MM.1S (cell line): ENCODE measurements at regions not wholly inside any gene's neighbourhood (a gene's known extent, or its start where the extent isn't known, plus 50 kb on each side); places are given as distances from the start of the nearest gene placed in this dataset.

ENCODE experiments used
- DNase-seq: peaks from one replicate; pipeline ENCODE4 v3.0.0-alpha.2; 2015
- H2AFZ ChIP-seq: fragments of 300-600 bp; sonication (generic); 2 replicates; pipeline ENCODE4 v1.6.0; 2016; ENCODE audit warnings: antibody characterized with exemption, low read length
- H3F3A ChIP-seq: fragments of 300-600 bp; sonication (generic); 2 replicates; pipeline ENCODE4 v1.6.1; 2016; ENCODE audit warnings: mild to moderate bottlenecking, antibody characterized with exemption, low read length, moderate library complexity, mixed read lengths; ENCODE audit not compliant: insufficient read depth
- H3K27ac ChIP-seq: fragments of 300-600 bp; sonication (generic); 2 replicates; pipeline ENCODE4 v1.5.1; 2016; ENCODE audit warnings: mild to moderate bottlenecking, low read length
- H3K27me3 ChIP-seq: fragments of 300-600 bp; sonication (generic); replicated peaks from 2 replicates; pipeline ENCODE4 v1.6.0; 2016; ENCODE audit warnings: low read length; ENCODE audit not compliant: insufficient read depth
- H3K36me3 ChIP-seq: fragments of 300-600 bp; sonication (generic); replicated peaks from 2 replicates; pipeline ENCODE4 v1.6.1; 2016; ENCODE audit warnings: mild to moderate bottlenecking, low read length, mixed read lengths; ENCODE audit not compliant: insufficient read depth
- H3K4me1 ChIP-seq: fragments of 300-600 bp; sonication (generic); 2 replicates; pipeline ENCODE4 v1.6.1; 2016; ENCODE audit warnings: low read length, mixed read lengths
- H3K4me2 ChIP-seq: fragments of 300-600 bp; sonication (generic); 2 replicates; pipeline ENCODE4 v1.6.0; 2016; ENCODE audit warnings: low read depth, low read length
- H3K4me3 ChIP-seq: fragments of 300-600 bp; sonication (generic); 2 replicates; pipeline ENCODE4 v1.5.1; 2016; ENCODE audit warnings: low read length, mixed read lengths
- H3K79me2 ChIP-seq: fragments of 300-600 bp; sonication (generic); 2 replicates; pipeline ENCODE4 v1.6.1; 2016; ENCODE audit warnings: mixed run types, low read length, mixed read lengths
- H3K9ac ChIP-seq: fragments of 300-600 bp; sonication (generic); 2 replicates; pipeline ENCODE4 v1.6.1; 2016; ENCODE audit warnings: low read length, mixed read lengths
- H3K9me2 ChIP-seq: fragments of 300-600 bp; sonication (generic); replicated peaks from 2 replicates; pipeline ENCODE4 v1.6.1; 2016; ENCODE audit warnings: mild to moderate bottlenecking, low read length, mixed read lengths; ENCODE audit not compliant: insufficient read depth
- H3K9me3 ChIP-seq: fragments of 300-600 bp; sonication (generic); replicated peaks from 2 replicates; pipeline ENCODE4 v1.6.1; 2016; ENCODE audit warnings: mild to moderate bottlenecking, low read length, mixed read lengths; ENCODE audit not compliant: insufficient read depth
- H4K20me1 ChIP-seq: fragments of 300-600 bp; sonication (generic); 2 replicates; pipeline ENCODE4 v1.6.1; 2016; ENCODE audit warnings: mild to moderate bottlenecking, low read length, moderate library complexity, mixed read lengths; ENCODE audit not compliant: insufficient read depth
- CTCF ChIP-seq: fragments of 300-600 bp; sonication (generic); IDR thresholded peaks from 2 replicates; pipeline ENCODE4 v1.5.1; 2016; ENCODE audit warnings: antibody characterized with exemption, low read length, mixed read lengths
- EZH2 ChIP-seq: fragments of 300-600 bp; sonication (generic); optimal IDR thresholded peaks from 2 replicates; pipeline ENCODE3; 2017; ENCODE audit warnings: low read depth, mild to moderate bottlenecking, antibody characterized with exemption, low read length, mixed read lengths
- EZH2phosphoT487 ChIP-seq: fragments of 300-600 bp; sonication (generic); IDR thresholded peaks from 2 replicates; pipeline ENCODE4 v1.6.1; 2018; ENCODE audit warnings: antibody characterized with exemption, low read length

GRCh38 chr7:98051118-98051744, 55.4 kb upstream of the LMTK2 start:
- no peaks in the 10 kb centered on the region for H3K27me3 ChIP-seq
- no peak overlapping the region for H3K4me3 ChIP-seq
- no peak overlapping the region for H3K27ac ChIP-seq
- H3K4me2 ChIP-seq = no peak overlapping the region
- no peak overlapping the region for H3K9ac ChIP-seq
- no peaks in the 10 kb centered on the region for H3F3A ChIP-seq
- DNase-seq = no peak
- no peaks in the 10 kb centered on the region for H3K79me2 ChIP-seq
- TF ChIP-seq CTCF (no peak), EZH2 (no peak)
- no peaks in the 10 kb centered on the region for H3K9me3 ChIP-seq
- no peaks in the 10 kb centered on the region for H3K9me2 ChIP-seq
- no peaks in the 10 kb centered on the region for H3K4me1 ChIP-seq
- H4K20me1 ChIP-seq = no peaks in the 10 kb centered on the region
- H2AFZ ChIP-seq = no peak overlapping the region
- no peaks in the 10 kb centered on the region for H3K36me3 ChIP-seq

- H3F3A ChIP-seq = no peaks in the 10 kb centered on the region
- no peak overlapping the region for H3K4me2 ChIP-seq
- H3K27me3 ChIP-seq = no peaks in the 10 kb centered on the region
- H3K79me2 ChIP-seq = no peaks in the 10 kb centered on the region
- no peak for DNase-seq
- H3K4me3 ChIP-seq = no peak overlapping the region
- no peak overlapping the region for H2AFZ ChIP-seq
- H3K9me2 ChIP-seq = no peaks in the 10 kb centered on the region
- H3K9ac ChIP-seq = no peak overlapping the region
- no peaks in the 10 kb centered on the region for H3K4me1 ChIP-seq
- no peak for TF ChIP-seq EZH2phosphoT487
- no peak for TF ChIP-seq CTCF
- H3K36me3 ChIP-seq = no peaks in the 10 kb centered on the region
- H4K20me1 ChIP-seq = no peaks in the 10 kb centered on the region
- no peaks in the 10 kb centered on the region for H3K9me3 ChIP-seq
- H3K27ac ChIP-seq = no peak overlapping the region
These were observed 52.1 kb upstream of the LMTK2 start for GRCh38 chr7:98054585-98054984.

- Histone ChIP-seq H3K9me2 (no peaks in the 10 kb centered on the region), H3K79me2 (no peaks in the 10 kb centered on the region), H3K27me3 (no peaks in the 10 kb centered on the region), H3K27ac (no peak overlapping the region), H4K20me1 (no peaks in the 10 kb centered on the region), H3F3A (no peaks in the 10 kb centered on the region), H3K9me3 (no peaks in the 10 kb centered on the region), H2AFZ (no peak overlapping the region), H3K4me3 (no peak overlapping the region), H3K4me1 (no peaks in the 10 kb centered on the region), H3K36me3 (no peaks in the 10 kb centered on the region), H3K9ac (no peak overlapping the region), H3K4me2 (no peak overlapping the region)
- no peak for TF ChIP-seq EZH2
- TF ChIP-seq EZH2phosphoT487 = no peak
- TF ChIP-seq CTCF = no peak
- no peak for DNase-seq
These were observed 50.1 kb upstream of the LMTK2 start for GRCh38 chr7:98056580-98056979.
